ENCODE measurements at regions not wholly inside any gene's neighbourhood (a gene's known extent, or its start where the extent isn't known, plus 50 kb on each side); places are given as distances from the start of the nearest gene placed in this dataset.

DNA sequence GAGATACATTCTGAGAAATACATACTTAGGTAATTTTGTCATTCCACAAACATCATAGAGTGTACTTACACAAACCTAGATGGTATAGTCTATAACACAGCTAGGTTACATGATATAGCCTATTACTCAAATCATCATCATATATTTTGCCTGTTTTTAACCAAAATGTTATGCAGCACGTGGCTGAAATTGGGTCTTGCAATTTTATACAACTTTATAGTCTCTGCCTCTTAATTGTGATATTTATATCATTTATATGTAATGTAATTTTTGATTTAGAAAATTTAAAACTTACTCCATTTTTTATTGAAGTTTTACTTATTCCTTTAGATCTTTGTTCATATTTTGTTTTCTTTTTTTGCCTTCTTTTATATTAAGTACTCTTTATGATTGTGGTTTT is 350.7 kb upstream of the DCN start:
- TF ChIP-seq CTCF (IDR thresholded peaks at IDR 0.05): no peak
- TF ChIP-seq POLR2A (IDR thresholded peaks at IDR 0.05): no peak
- no peak for TF ChIP-seq POLR2AphosphoS5 (IDR thresholded peaks at IDR 0.05; ENCODE audit: insufficient read depth in 1 of 2, low read depth in 1 of 2)
